ENCODE measurements at regions not wholly inside any gene's neighbourhood (a gene's known extent, or its start where the extent isn't known, plus 50 kb on each side); places are given as distances from the start of the nearest gene placed in this dataset.

GRCh38 chr12:39048395-39048794 lies 143.0 kb upstream of the CPNE8 start:
- in situ Hi-C loops (cut with HindIII; ENCODE audit: low sequenced_read_pairs), result no loop called here

- in situ Hi-C loops (cut with HindIII; ENCODE audit: low sequenced_read_pairs), result no loop called here
Measured at GRCh38 chr12:39047539-39048262, 142.3 kb upstream of the CPNE8 start.

- in situ Hi-C loops (cut with HindIII; ENCODE audit: low sequenced_read_pairs), result no loop called here
Measured at GRCh38 chr12:39044754-39045153, 139.4 kb upstream of the CPNE8 start.

- in situ Hi-C loops (cut with HindIII; ENCODE audit: low sequenced_read_pairs), result no loop called here
Measured at GRCh38 chr12:39043424-39043822, 138.0 kb upstream of the CPNE8 start.

GRCh38 chr12:39040275-39040674 lies 134.9 kb upstream of the CPNE8 start:
- in situ Hi-C loops (cut with HindIII; ENCODE audit: low sequenced_read_pairs), result no loop called here

GRCh38 chr12:39037115-39037514 lies 131.7 kb upstream of the CPNE8 start:
- in situ Hi-C loops (cut with HindIII; ENCODE audit: low sequenced_read_pairs), result no loop called here

- in situ Hi-C loops (cut with HindIII; ENCODE audit: low sequenced_read_pairs), result no loop called here
Measured at GRCh38 chr12:39036105-39036504, 130.7 kb upstream of the CPNE8 start.

- in situ Hi-C loops (cut with HindIII; ENCODE audit: low sequenced_read_pairs), result no loop called here
Measured at GRCh38 chr12:39033782-39034181, 128.4 kb upstream of the CPNE8 start.

- in situ Hi-C loops (cut with HindIII; ENCODE audit: low sequenced_read_pairs), result no loop called here
Measured at GRCh38 chr12:39032448-39032847, 127.1 kb upstream of the CPNE8 start.

- in situ Hi-C loops (cut with HindIII; ENCODE audit: low sequenced_read_pairs), result no loop called here
Measured at GRCh38 chr12:39032034-39032433, 126.6 kb upstream of the CPNE8 start.

GRCh38 chr12:39028382-39028781 lies 123.0 kb upstream of the CPNE8 start:
- in situ Hi-C loops (cut with HindIII; ENCODE audit: low sequenced_read_pairs), result no loop called here

- in situ Hi-C loops (cut with HindIII; ENCODE audit: low sequenced_read_pairs), result no loop called here
Measured at GRCh38 chr12:39012870-39013269, 107.5 kb upstream of the CPNE8 start.

GRCh38 chr12:39011166-39011565 lies 105.8 kb upstream of the CPNE8 start:
- in situ Hi-C loops (cut with HindIII; ENCODE audit: low sequenced_read_pairs), result no loop called here

GRCh38 chr12:39010406-39010805 lies 105.0 kb upstream of the CPNE8 start:
- in situ Hi-C loops (cut with HindIII; ENCODE audit: low sequenced_read_pairs), result no loop called here

GRCh38 chr12:39007619-39008018 lies 102.2 kb upstream of the CPNE8 start:
- in situ Hi-C loops (cut with HindIII; ENCODE audit: low sequenced_read_pairs), result loop anchor here (5.0 kb wide), 1 partner anchor 55 kb away; no protein-coding TSS in a partner anchor

GRCh38 chr12:39006286-39006685 lies 100.9 kb upstream of the CPNE8 start:
- in situ Hi-C loops (cut with HindIII; ENCODE audit: low sequenced_read_pairs), result loop anchor here (5.0 kb wide), 1 partner anchor 54 kb away; no protein-coding TSS in a partner anchor

GRCh38 chr12:39005671-39006070 lies 100.3 kb upstream of the CPNE8 start:
- in situ Hi-C loops (cut with HindIII; ENCODE audit: low sequenced_read_pairs), result loop anchor here (5.0 kb wide), 1 partner anchor 53 kb away; no protein-coding TSS in a partner anchor

GRCh38 chr12:39003541-39004155 lies 98.3 kb upstream of the CPNE8 start:
- in situ Hi-C loops (cut with HindIII; ENCODE audit: low sequenced_read_pairs), result no loop called here

- in situ Hi-C loops (cut with HindIII; ENCODE audit: low sequenced_read_pairs), result no loop called here
Measured at GRCh38 chr12:39000370-39000769, 95.0 kb upstream of the CPNE8 start.

- in situ Hi-C loops (cut with HindIII; ENCODE audit: low sequenced_read_pairs), result no loop called here
Measured at GRCh38 chr12:38998887-38999482, 93.6 kb upstream of the CPNE8 start.

GRCh38 chr12:38995249-38995648 lies 89.9 kb upstream of the CPNE8 start:
- in situ Hi-C loops (cut with HindIII; ENCODE audit: low sequenced_read_pairs), result no loop called here

- in situ Hi-C loops (cut with HindIII; ENCODE audit: low sequenced_read_pairs), result no loop called here
Measured at GRCh38 chr12:38985961-38986360, 80.6 kb upstream of the CPNE8 start.

All from endothelial cell of hepatic sinusoid (primary cell).